ENCODE measurements at regions not wholly inside any gene's neighbourhood (a gene's known extent, or its start where the extent isn't known, plus 50 kb on each side); places are given as distances from the start of the nearest gene placed in this dataset.

DNA sequence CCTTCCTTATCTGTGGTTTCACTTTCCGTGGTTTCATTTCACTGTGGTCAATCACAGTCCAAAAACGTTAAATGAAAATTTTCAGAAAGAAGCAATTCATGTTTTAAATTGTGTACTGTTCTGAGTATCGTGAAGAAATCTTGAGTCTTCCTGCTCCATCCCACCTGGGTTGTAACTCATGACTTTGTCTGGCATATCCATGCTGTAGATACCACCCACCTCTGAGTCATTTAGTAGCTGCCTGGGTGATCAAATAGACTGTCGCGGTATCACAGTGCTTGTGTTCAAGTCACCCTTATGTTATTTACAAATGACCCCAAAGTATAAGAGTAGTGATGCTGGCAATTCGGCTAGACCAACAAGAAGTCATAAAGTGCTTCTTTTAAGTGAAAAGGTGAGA, 521.2 kb downstream of the AACS start:
- no peaks in the 10 kb centered on the region for H3K9me3 ChIP-seq (ENCODE audit: control insufficient read depth, insufficient read depth, low read length)
- no peak overlapping the region for H3K9ac ChIP-seq (ENCODE audit: low read depth, low read length)
- H3K4me1 ChIP-seq (ENCODE audit: insufficient read depth, low read length), result no peaks in the 10 kb centered on the region
- no peaks in the 10 kb centered on the region for H3K36me3 ChIP-seq (ENCODE audit: insufficient read depth, low read length)

DNA sequence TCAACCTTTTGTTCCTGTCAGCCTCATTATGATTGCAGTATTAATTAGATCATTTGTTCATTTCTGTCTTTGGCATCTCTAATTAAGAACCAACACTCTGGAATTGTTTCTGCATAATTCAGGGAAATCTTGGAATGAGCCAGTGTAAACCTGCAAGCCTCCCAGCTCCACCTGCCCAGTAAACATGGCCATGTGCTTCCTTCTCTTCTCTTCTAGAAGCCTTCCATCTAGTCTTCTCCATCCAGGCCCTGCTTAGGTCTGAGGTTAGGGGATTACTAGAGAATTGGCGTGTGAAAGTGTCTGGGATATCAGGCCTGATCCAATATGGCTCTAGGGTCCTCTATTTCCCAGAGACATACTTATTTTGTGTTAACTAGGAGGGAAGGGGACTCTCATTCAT, 528.0 kb downstream of the AACS start:
- H3K4me1 ChIP-seq (ENCODE audit: insufficient read depth, low read length), result no peaks in the 10 kb centered on the region
- H3K9me3 ChIP-seq (ENCODE audit: control insufficient read depth, insufficient read depth, low read length), result no peaks in the 10 kb centered on the region; the same call in 1 of the 2 replicates
- H3K9ac ChIP-seq (ENCODE audit: low read depth, low read length), result no peak overlapping the region
- no peaks in the 10 kb centered on the region; the same call in 1 of the 2 replicates for H3K36me3 ChIP-seq (ENCODE audit: insufficient read depth, low read length)

DNA sequence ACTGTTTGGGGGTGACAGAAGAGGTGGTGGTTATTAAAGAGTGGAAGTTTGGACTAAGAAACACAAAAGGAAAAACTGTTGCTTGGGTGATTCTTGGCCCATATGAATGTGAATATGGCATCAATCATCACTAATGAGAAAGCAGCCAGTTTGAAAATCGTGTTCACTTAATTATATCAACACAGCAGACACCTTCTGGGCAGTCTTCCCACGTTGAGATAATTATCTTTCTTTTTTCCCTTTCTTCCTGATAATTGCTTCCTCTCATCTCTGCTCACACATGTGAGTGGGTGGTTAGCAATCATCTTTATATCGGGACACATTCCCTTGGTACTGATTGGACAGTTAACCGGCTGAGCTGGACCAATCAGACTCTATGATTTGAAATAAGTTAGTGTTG, 539.7 kb downstream of the AACS start:
- H3K4me1 ChIP-seq (ENCODE audit: insufficient read depth, low read length), result no peaks in the 10 kb centered on the region
- H3K36me3 ChIP-seq (ENCODE audit: insufficient read depth, low read length), result no peaks in the 10 kb centered on the region
- H3K9ac ChIP-seq (ENCODE audit: low read depth, low read length), result no peak overlapping the region
- no peaks in the 10 kb centered on the region for H3K9me3 ChIP-seq (ENCODE audit: control insufficient read depth, insufficient read depth, low read length)

DNA sequence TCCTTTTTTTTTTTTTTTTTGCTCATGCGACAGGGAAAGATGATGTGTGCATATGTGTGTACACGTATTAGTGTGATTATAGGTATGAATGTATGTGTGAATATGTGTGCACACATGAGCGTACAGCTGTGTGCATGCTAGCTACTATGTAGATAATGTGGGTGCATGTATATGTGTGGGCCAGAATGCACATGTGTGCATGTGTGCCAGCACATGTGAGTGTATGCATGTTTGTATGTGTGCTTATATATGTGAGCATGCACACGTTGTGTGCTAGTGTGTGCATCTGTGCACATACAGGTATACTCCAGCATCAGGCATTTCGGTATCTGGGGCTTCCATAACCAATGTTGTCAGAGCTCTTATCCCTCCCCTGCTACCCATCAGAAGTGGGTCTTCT, 541.1 kb downstream of the AACS start:
- no peaks in the 10 kb centered on the region for H3K4me1 ChIP-seq (ENCODE audit: insufficient read depth, low read length)

DNA sequence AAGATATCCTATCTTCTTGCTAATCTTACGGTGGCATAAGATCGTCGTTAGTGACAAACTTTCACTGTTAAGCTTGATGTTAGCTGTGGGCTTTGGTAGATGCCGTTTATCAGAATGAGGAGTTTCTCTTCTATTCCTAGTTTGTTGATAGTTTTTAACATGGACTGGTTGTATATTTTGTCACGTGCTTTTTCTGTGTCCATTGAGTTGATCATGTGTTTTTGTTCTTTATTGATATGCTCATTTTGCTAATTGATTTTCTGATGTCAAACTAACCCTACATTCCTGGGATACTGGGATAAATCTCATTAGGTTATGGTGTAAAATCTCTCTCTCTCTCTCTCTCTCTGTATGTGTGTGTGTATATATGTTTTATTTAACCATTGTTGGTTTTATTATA, 545.1 kb downstream of the AACS start:
- no peaks in the 10 kb centered on the region for H3K36me3 ChIP-seq (ENCODE audit: insufficient read depth, low read length)
- H3K9ac ChIP-seq (ENCODE audit: low read depth, low read length), result no peak overlapping the region
- no peaks in the 10 kb centered on the region for H3K9me3 ChIP-seq (ENCODE audit: control insufficient read depth, insufficient read depth, low read length)
- H3K4me1 ChIP-seq (ENCODE audit: insufficient read depth, low read length), result no peaks in the 10 kb centered on the region

More for the DNA sequence above, 541.1 kb downstream of the AACS start:
- no peaks in the 10 kb centered on the region for H3K9me3 ChIP-seq (ENCODE audit: control insufficient read depth, insufficient read depth, low read length)
- H3K36me3 ChIP-seq (ENCODE audit: insufficient read depth, low read length), result no peaks in the 10 kb centered on the region
- H3K9ac ChIP-seq (ENCODE audit: low read depth, low read length), result no peak overlapping the region

DNA sequence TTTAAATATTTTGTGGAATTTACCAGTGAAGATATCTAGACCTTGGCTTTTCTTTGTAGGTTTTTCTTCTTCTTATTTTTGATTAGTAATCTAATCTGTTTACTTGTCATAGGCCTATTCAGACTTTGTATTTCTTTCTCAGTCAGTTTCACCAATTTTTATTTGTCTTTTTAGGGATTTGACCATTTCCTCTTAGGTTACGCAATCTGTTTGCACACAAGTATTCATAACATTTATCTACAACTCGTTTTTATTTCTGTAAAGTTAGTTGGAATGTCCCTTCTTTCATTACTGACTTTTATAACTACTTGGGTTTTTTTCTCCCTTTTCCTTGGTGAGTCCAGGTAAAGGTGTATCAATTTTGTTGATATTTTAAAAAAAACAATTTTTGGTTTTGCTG, 545.7 kb downstream of the AACS start:
- Histone ChIP-seq H3K36me3 (ENCODE audit: insufficient read depth, low read length) (no peaks in the 10 kb centered on the region), H3K9me3 (ENCODE audit: control insufficient read depth, insufficient read depth, low read length) (no peaks in the 10 kb centered on the region), H3K9ac (ENCODE audit: low read depth, low read length) (no peak overlapping the region), H3K4me1 (ENCODE audit: insufficient read depth, low read length) (no peaks in the 10 kb centered on the region)

DNA sequence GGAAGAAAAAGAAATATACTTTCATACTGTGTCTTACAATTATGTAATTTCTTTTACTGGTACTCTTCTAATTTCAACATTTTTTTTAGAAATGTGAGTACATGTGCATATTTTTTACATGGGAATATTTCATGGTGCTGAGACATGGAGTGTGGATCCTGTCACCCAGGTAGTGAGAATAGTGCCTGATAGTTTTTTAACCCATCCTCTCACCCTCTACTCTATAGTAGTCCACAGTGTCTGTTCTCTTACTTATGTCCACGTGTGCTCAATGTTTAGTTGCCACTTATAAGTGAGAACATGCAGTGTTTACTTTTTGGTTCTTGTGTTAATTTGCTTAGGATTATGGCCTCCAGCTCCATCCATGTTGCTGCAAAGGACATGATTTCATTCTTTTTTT, 548.8 kb downstream of the AACS start:
- Histone ChIP-seq H3K9me3 (ENCODE audit: control insufficient read depth, insufficient read depth, low read length) (no peaks in the 10 kb centered on the region), H3K36me3 (ENCODE audit: insufficient read depth, low read length) (no peaks in the 10 kb centered on the region), H3K9ac (ENCODE audit: low read depth, low read length) (no peak overlapping the region), H3K4me1 (ENCODE audit: insufficient read depth, low read length) (no peaks in the 10 kb centered on the region)

DNA sequence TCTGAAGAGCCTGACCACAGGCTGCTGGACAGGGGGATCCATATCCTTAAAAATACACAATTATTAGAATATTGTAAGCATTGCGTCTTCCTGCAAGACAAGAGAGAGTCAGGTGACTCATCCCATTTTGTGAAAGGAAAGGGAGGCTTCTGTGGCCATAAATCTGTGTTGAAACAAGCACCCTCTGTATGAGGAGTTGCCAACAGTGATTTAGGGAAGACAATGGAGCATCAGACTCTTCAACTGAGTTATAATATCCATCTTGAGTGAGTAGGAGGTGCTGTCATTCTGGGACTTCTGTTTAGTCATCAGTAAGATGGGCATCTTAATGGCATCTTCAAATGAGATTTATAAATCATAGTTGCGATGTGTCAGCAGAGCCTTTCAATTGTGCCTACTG, 554.5 kb downstream of the AACS start:
- Histone ChIP-seq H3K4me1 (ENCODE audit: insufficient read depth, low read length) (no peaks in the 10 kb centered on the region), H3K9ac (ENCODE audit: low read depth, low read length) (no peak overlapping the region), H3K36me3 (ENCODE audit: insufficient read depth, low read length) (no peaks in the 10 kb centered on the region), H3K9me3 (ENCODE audit: control insufficient read depth, insufficient read depth, low read length) (no peaks in the 10 kb centered on the region)

DNA sequence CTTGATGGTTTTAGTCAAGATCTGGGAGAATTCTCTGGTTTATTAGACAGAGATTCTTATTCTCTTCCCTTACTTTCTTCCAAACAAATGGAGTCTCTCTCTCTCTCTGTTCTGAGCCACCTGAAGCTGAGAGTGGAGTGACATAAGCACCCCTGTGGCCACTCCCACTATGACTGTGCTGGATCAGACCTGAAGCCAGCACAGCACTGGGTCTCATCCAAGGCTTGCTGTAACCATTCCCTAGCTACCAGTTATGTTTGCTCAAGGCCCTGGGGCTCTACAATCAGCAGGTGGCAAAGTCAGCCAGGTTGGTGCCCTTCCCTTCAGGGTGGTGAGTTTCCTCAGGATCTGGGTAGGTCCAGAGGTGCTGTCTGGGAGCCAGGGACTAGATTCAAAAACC, 568.5 kb downstream of the AACS start:
- H3K9ac ChIP-seq (ENCODE audit: low read depth, low read length), result no peak overlapping the region
- H3K9me3 ChIP-seq (ENCODE audit: control insufficient read depth, insufficient read depth, low read length), result no peaks in the 10 kb centered on the region
- H3K36me3 ChIP-seq (ENCODE audit: insufficient read depth, low read length), result no peaks in the 10 kb centered on the region
- H3K4me1 ChIP-seq (ENCODE audit: insufficient read depth, low read length), result no peaks in the 10 kb centered on the region

DNA sequence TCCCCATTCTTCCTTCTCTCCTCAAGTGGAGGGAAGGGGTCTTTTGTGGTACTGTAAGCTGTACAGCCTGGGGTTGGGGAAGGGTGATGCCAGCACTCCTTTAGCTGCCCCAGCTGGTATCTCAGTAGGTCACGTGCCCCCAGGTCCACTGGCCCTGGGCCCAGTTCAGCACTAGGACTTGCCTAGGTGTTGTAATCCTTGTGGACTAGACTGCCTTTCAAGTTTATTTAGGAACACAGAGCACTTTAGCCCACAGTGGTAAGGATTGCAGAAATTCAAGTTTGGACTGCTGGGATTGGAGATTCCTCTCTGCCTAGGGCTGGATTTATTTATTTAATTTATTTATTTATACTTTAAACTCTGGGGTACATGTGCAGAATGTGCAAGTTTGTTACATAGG, 569.6 kb downstream of the AACS start:
- H3K9me3 ChIP-seq (ENCODE audit: control insufficient read depth, insufficient read depth, low read length), result no peaks in the 10 kb centered on the region
- H3K9ac ChIP-seq (ENCODE audit: low read depth, low read length), result no peak overlapping the region
- no peaks in the 10 kb centered on the region for H3K36me3 ChIP-seq (ENCODE audit: insufficient read depth, low read length)
- H3K4me1 ChIP-seq (ENCODE audit: insufficient read depth, low read length), result no peaks in the 10 kb centered on the region

DNA sequence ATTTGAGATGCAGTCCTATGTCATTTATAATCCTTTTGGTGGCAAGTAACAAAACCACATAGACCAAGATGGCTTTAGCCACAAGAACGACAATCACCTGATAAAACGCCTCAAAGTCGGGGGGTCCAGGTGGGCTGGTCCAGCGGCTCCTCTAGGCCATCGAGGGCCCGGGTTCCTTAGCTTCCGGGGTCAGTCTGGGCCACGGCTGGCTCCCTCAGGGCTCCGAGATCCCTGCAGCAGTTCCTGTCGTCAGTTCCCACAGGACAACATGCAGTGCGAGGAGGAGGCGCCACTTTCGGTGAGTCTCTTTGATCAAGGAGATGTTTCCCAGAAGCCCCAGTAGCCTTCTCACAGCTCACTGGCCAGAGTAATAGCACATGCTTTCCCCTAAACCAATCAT, 574.6 kb downstream of the AACS start:
- H3K4me1 ChIP-seq (ENCODE audit: insufficient read depth, low read length), result no peaks in the 10 kb centered on the region
- no peak overlapping the region for H3K9ac ChIP-seq (ENCODE audit: low read depth, low read length)
- no peaks in the 10 kb centered on the region for H3K9me3 ChIP-seq (ENCODE audit: control insufficient read depth, insufficient read depth, low read length)
- H3K36me3 ChIP-seq (ENCODE audit: insufficient read depth, low read length), result no peaks in the 10 kb centered on the region

DNA sequence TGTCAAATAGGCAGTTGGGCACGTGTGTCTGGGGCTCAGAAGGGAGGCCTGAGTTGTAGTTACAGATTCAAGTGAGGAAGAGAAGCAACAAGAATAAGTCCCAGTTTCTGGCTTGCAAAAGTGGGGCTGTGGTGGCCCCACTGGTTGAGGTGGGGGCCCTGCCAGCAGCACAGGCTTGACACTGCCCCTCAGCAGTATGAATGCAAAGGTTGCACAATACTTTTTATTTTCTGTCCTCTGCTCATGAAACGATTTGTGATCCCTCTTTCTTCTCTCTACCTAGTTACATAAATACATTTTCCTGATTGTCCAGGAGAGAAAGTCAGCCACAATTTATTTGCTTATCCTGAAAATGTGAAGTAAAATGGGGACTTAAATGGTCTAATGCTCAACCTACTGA, 577.8 kb downstream of the AACS start:
- Histone ChIP-seq H3K9me3 (ENCODE audit: control insufficient read depth, insufficient read depth, low read length) (no peaks in the 10 kb centered on the region), H3K36me3 (ENCODE audit: insufficient read depth, low read length) (no peaks in the 10 kb centered on the region), H3K4me1 (ENCODE audit: insufficient read depth, low read length) (no peaks in the 10 kb centered on the region), H3K9ac (ENCODE audit: low read depth, low read length) (no peak overlapping the region)

DNA sequence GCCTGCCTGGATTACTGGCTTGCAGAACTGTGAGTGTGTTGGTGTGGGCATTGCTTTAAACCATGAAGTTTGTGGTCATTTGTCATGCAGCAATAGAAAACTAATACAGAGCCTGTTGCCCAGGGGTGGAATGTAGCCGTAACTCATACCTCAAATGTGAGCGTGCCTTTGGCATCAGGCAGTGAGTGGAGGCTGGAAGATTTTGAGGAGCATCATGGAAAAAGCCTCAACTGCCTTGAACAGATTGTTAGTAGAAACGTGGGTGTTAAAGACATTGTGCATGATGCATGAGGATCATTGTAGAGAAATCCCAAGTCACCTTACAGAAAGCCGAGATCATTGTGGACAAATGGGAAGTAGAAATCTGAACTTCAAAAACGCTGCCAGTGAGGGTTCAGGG, 580.5 kb downstream of the AACS start:
- Histone ChIP-seq H3K9ac (ENCODE audit: low read depth, low read length) (no peak overlapping the region), H3K9me3 (ENCODE audit: control insufficient read depth, insufficient read depth, low read length) (no peaks in the 10 kb centered on the region), H3K4me1 (ENCODE audit: insufficient read depth, low read length) (no peaks in the 10 kb centered on the region), H3K36me3 (ENCODE audit: insufficient read depth, low read length) (no peaks in the 10 kb centered on the region)

DNA sequence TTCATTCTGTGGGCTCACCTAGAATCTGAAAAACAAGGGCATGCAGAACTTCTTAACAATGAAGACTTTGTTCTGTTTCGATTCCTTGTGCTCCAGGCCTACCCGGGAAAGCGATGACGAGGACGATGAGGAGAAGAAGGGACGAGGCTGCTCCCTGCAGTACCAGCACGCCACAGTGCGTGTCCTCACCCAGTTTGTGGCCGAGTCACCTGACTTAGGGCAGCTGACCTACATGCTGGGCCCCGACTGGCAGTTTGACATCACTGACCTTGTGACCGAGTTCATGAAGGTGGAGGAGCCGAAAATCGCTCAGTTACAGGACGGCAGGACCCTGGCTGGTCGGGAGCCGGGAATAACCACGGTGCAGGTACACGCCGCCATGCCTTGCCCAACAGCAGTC, 585.4 kb downstream of the AACS start:
- H3K9me3 ChIP-seq (ENCODE audit: control insufficient read depth, insufficient read depth, low read length), result no peaks in the 10 kb centered on the region
- H3K36me3 ChIP-seq (ENCODE audit: insufficient read depth, low read length), result no peaks in the 10 kb centered on the region
- no peaks in the 10 kb centered on the region for H3K4me1 ChIP-seq (ENCODE audit: insufficient read depth, low read length)

DNA sequence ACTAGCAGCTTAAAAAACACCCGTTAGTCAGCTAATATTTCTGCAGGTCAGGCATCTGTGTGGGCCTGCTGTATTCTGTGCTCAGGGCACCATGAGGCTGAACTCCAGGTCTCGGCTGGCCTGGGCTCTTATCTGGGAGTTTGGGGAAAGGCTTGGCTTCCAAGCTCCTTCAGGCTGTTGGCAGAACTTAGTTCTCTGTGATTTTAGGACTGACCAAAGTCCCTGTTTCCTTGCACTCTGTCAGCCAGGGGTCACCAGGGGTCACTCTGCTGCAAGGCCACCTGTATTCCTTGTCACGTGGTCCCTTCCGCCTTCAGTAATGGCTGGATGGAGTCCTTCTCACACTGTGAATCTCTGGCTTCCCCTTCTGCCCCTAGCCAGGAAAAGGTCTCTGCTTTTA, 586.4 kb downstream of the AACS start:
- H3K36me3 ChIP-seq (ENCODE audit: insufficient read depth, low read length), result no peaks in the 10 kb centered on the region
- H3K9me3 ChIP-seq (ENCODE audit: control insufficient read depth, insufficient read depth, low read length), result no peaks in the 10 kb centered on the region
- H3K4me1 ChIP-seq (ENCODE audit: insufficient read depth, low read length), result no peaks in the 10 kb centered on the region
- H3K9ac ChIP-seq (ENCODE audit: low read depth, low read length), result no peak overlapping the region

More for the DNA sequence above, 585.4 kb downstream of the AACS start:
- no peak overlapping the region for H3K9ac ChIP-seq (ENCODE audit: low read depth, low read length)

DNA sequence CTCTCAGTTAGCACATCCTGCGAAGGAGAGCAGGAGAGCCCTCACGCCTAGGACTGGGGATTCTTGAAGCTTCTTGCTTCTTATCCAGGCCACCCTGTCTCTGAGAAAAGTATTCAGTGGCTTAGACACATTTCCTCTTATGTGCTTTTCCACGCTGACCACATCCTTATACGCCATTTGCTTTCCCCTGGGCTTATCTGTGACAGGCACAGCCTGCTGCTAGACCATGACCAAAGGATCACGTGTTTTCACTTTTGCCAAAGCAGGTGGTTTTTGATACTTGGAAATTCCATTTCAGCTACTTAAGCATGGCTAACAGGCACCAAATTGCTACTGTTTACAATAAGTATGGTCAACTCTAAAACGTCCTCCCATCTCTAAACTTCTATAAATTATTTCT, 587.4 kb downstream of the AACS start:
- H3K9me3 ChIP-seq (ENCODE audit: control insufficient read depth, insufficient read depth, low read length), result no peaks in the 10 kb centered on the region
- H3K36me3 ChIP-seq (ENCODE audit: insufficient read depth, low read length), result no peaks in the 10 kb centered on the region
- H3K9ac ChIP-seq (ENCODE audit: low read depth, low read length), result no peak overlapping the region
- no peaks in the 10 kb centered on the region for H3K4me1 ChIP-seq (ENCODE audit: insufficient read depth, low read length)

Measured in ES-I3 (cell line).